Sigmoid colon (tissue), 3 donors: ENCODE measurements at regions not wholly inside any gene's neighbourhood (a gene's known extent, or its start where the extent isn't known, plus 50 kb on each side); places are given as distances from the start of the nearest gene placed in this dataset.

Experiments
- CTCF ChIP-seq, 4 experiments: fragments of 450-650 bp in 3 of 4; fragments of 200-600 bp in 1 of 4; IDR thresholded peaks; one replicate each; pipeline ENCODE4 v1.5.1; 2016 to 2019; ENCODE audit warnings: antibody characterized with exemption in 4 of 4, mild to moderate bottlenecking in 3 of 4, moderate library complexity in 2 of 4
- POLR2A ChIP-seq, 2 donors: fragments of 450-650 bp; IDR thresholded peaks; one replicate each; pipeline ENCODE4 v1.6.1; 2016; ENCODE audit warnings: antibody characterized with exemption in 2 of 2, mild to moderate bottlenecking in 2 of 2, moderate library complexity in 2 of 2

GRCh38 chr9:135253305-135254004 lies 166.0 kb downstream of the OLFM1 start:
- TF ChIP-seq CTCF (IDR thresholded peaks at IDR 0.05): no peak
- TF ChIP-seq POLR2A (IDR thresholded peaks at IDR 0.05): no peak
